NT2/D1 (cell line): ENCODE measurements at regions not wholly inside any gene's neighbourhood (a gene's known extent, or its start where the extent isn't known, plus 50 kb on each side); places are given as distances from the start of the nearest gene placed in this dataset.

Source experiments
- DNase-seq: peaks from one replicate; pipeline ENCODE4 v3.0.0-alpha.2; 2011; ENCODE audit warnings: low read depth, low spot score
- H3K27me3 ChIP-seq: 2 replicates; pipeline ENCODE4 v1.6.0; 2011; ENCODE audit warnings: mild to moderate bottlenecking; ENCODE audit not compliant: insufficient read length, insufficient read depth
- H3K36me3 ChIP-seq: 2 replicates; pipeline ENCODE4 v1.6.1; 2011; ENCODE audit warnings: mild to moderate bottlenecking, low read length, mixed read lengths; ENCODE audit not compliant: insufficient read depth, insufficient read length
- H3K4me1 ChIP-seq: 2 replicates; pipeline ENCODE4 v1.5.1; 2011; ENCODE audit not compliant: insufficient read depth, insufficient read length
- H3K4me3 ChIP-seq: 2 replicates; pipeline ENCODE4 v1.5.1; 2011; ENCODE audit warnings: low read depth; ENCODE audit not compliant: insufficient read length
- H3K9ac ChIP-seq: 2 replicates; pipeline ENCODE4 v1.6.0; 2011; ENCODE audit warnings: low read depth; ENCODE audit not compliant: insufficient read length
- H3K9me3 ChIP-seq: 2 replicates; pipeline ENCODE4 v1.5.1; 2011; ENCODE audit warnings: mild to moderate bottlenecking, low read length; ENCODE audit not compliant: insufficient read depth
- SUZ12 ChIP-seq: IDR thresholded peaks from 2 replicates; pipeline ENCODE4 v1.6.1; 2011; ENCODE audit not compliant: insufficient read length, insufficient read depth; ENCODE audit errors: extremely low read depth
- YY1 ChIP-seq: IDR thresholded peaks from 2 replicates; pipeline ENCODE4 v1.6.1; 2011; ENCODE audit not compliant: insufficient read length, insufficient read depth
- ZNF274 ChIP-seq: IDR thresholded peaks from 2 replicates; pipeline ENCODE4 v1.6.1; 2011; ENCODE audit warnings: mild to moderate bottlenecking, low read depth, low read length

DNA sequence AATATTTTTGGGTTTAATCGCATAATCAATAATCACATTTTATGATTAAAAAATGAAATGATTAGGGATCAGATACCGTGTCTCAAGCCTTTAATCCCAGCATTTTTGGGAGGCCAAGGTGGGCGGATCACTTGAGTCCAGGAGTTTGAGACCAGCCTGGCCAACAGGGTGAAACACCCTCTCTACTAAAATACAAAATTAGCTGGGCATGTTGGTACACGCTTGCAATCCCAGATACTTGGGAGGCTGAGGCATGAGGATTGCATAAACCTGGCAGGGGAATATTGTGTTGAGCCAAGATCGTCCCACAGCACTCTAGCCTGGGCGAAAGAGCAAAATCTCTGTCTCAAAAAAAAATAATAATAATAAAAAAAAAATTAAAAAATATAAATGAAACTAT is 1581.4 kb downstream of the KCNT2 start:
- no peak for DNase-seq
- Histone ChIP-seq H3K9ac (no peak overlapping the region), H3K4me3 (no peak overlapping the region), H3K27me3 (no peaks in the 10 kb centered on the region), H3K4me1 (no peaks in the 10 kb centered on the region), H3K36me3 (no peaks in the 10 kb centered on the region), H3K9me3 (peaks cover 13% of the 10 kb centered on the region; the same call in 1 of the 2 replicates)
- no peak for TF ChIP-seq SUZ12
- TF ChIP-seq ZNF274 = no peak
- no peak for TF ChIP-seq YY1

- Histone ChIP-seq H3K27me3 (no peaks in the 10 kb centered on the region), H3K4me1 (no peaks in the 10 kb centered on the region), H3K9me3 (peaks cover 2% of the 10 kb centered on the region; the same call in 1 of the 2 replicates), H3K9ac (no peak overlapping the region), H3K36me3 (no peaks in the 10 kb centered on the region), H3K4me3 (no peak overlapping the region)
- DNase-seq = no peak
- no peak for TF ChIP-seq YY1
- no peak for TF ChIP-seq SUZ12
- TF ChIP-seq ZNF274 = no peak
These were observed 1588.9 kb downstream of the KCNT2 start for GRCh38 chr1:195019385-195019784.

- no peak overlapping the region for H3K9ac ChIP-seq
- no peak for DNase-seq
- no peaks in the 10 kb centered on the region for H3K4me1 ChIP-seq
- H3K36me3 ChIP-seq = no peaks in the 10 kb centered on the region
- TF ChIP-seq YY1 (no peak), ZNF274 (no peak)
- peaks cover 20% of the 10 kb centered on the region; the same call in 1 of the 2 replicates for H3K9me3 ChIP-seq
- H3K4me3 ChIP-seq = no peak overlapping the region
- H3K27me3 ChIP-seq = no peaks in the 10 kb centered on the region
These were observed 1595.2 kb downstream of the KCNT2 start for GRCh38 chr1:195012995-195013394.

DNA sequence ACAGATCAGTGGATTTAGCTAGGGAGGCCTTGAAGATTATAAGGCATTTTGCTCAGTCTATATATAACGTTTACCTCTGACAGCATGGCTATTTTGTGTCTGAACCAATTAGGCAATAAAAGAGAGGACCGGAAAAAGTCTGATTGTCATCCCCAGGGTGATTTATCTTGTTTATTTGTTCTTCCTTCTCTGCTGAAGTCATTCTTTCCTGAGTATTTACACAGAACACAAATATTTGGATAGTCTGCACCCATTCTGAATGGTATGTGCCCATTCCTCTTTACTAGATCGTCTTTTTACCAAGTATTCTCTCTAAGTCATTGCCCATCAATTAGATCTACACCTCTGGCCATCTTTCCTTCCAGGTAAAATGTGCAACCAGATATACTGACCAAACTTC is 1602.9 kb downstream of the KCNT2 start:
- TF ChIP-seq ZNF274 (no peak), YY1 (no peak), SUZ12 (no peak)
- Histone ChIP-seq H3K27me3 (no peaks in the 10 kb centered on the region), H3K9ac (no peak overlapping the region), H3K4me1 (no peaks in the 10 kb centered on the region), H3K36me3 (no peaks in the 10 kb centered on the region), H3K4me3 (no peak overlapping the region), H3K9me3 (no peaks in the 10 kb centered on the region)
- DNase-seq = no peak

- TF ChIP-seq YY1 (no peak), SUZ12 (no peak), ZNF274 (no peak)
- H3K27me3 ChIP-seq = no peaks in the 10 kb centered on the region
These were observed 1617.8 kb downstream of the KCNT2 start for GRCh38 chr1:194990483-194990882.

GRCh38 chr1:194975913-194976312 is 1632.3 kb downstream of the KCNT2 start:
- TF ChIP-seq ZNF274 (no peak), SUZ12 (no peak), YY1 (no peak)
- Histone ChIP-seq H3K9ac (no peak overlapping the region), H3K9me3 (no peaks in the 10 kb centered on the region), H3K27me3 (no peaks in the 10 kb centered on the region), H3K36me3 (no peaks in the 10 kb centered on the region), H3K4me3 (no peak overlapping the region), H3K4me1 (no peaks in the 10 kb centered on the region)
- DNase-seq = no peak

More at GRCh38 chr1:194990483-194990882, 1617.8 kb downstream of the KCNT2 start:
- no peak overlapping the region for H3K9ac ChIP-seq
- H3K4me3 ChIP-seq = no peak overlapping the region
- no peaks in the 10 kb centered on the region for H3K9me3 ChIP-seq
- no peaks in the 10 kb centered on the region for H3K4me1 ChIP-seq
- DNase-seq = no peak
- no peaks in the 10 kb centered on the region for H3K36me3 ChIP-seq

DNA sequence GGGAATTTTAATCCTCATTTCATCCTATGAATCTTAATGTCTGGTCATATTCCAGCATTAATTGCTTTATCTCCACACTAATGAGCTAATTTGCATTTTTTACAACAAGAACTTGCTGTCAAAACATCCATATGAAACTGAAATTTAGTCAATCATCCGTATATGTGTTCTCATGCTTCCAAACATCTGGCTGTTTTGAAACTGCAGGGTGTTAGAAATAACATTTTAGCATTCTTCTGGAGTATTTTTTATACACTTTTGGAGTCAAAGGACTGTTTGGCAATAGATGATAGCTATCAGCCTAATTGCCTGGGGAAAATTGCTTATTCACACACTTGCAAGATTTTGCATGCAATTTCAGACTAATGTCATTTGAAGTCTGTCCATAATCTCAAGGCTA is 1639.3 kb downstream of the KCNT2 start:
- H3K36me3 ChIP-seq = no peaks in the 10 kb centered on the region
- no peak for TF ChIP-seq ZNF274
- no peak for TF ChIP-seq SUZ12
- no peak for TF ChIP-seq YY1

More for the DNA sequence above, 1639.3 kb downstream of the KCNT2 start:
- DNase-seq = no peak
- Histone ChIP-seq H3K27me3 (no peaks in the 10 kb centered on the region), H3K9ac (no peak overlapping the region), H3K4me3 (no peak overlapping the region), H3K9me3 (no peaks in the 10 kb centered on the region), H3K4me1 (no peaks in the 10 kb centered on the region)
